Naive B cell (primary cell): ENCODE measurements at regions not wholly inside any gene's neighbourhood (a gene's known extent, or its start where the extent isn't known, plus 50 kb on each side); places are given as distances from the start of the nearest gene placed in this dataset.
A peak's percentile ranks its signal among the peaks of the same experiment; 100 is the strongest.
"Not testable (repeated sequence)": the region's sequence is repeated elsewhere in the genome, so short reads cannot be mapped to it uniquely, and the experiment has no call there.

Experiments used
- ATAC-seq, 2 donors: fragments of 150-1000 bp; cut with Tn5 transposase; 2 replicates each; pipeline ENCODE4 v1.10.0; 2021; ENCODE audit warnings: low read depth in 2 of 2, mild to moderate bottlenecking in 2 of 2, moderate library complexity in 2 of 2
- DNase-seq: peaks from one replicate; pipeline ENCODE4 v3.0.0; 2022
- H3K27ac Mint-ChIP-seq, 6 donors: one replicate each; pipeline ENCODE4 v1.8.0; 2020 to 2022; ENCODE audit warnings: mild to moderate bottlenecking in 6 of 6, mixed read lengths in 6 of 6, moderate library complexity in 5 of 6, inconsistent platforms in 2 of 6
- H3K27me3 Mint-ChIP-seq, 3 donors: one replicate each; pipeline ENCODE4 v1.8.0; 2021 to 2022; ENCODE audit warnings: mixed read lengths in 3 of 3, mild to moderate bottlenecking in 1 of 3
- H3K36me3 Mint-ChIP-seq, 2 donors: one replicate each; pipeline ENCODE4 v1.8.0; 2020 to 2022; ENCODE audit warnings: mixed read lengths in 2 of 2, inconsistent platforms in 1 of 2, mild to moderate bottlenecking in 1 of 2
- H3K4me1 Mint-ChIP-seq, 3 donors: one replicate each; pipeline ENCODE4 v1.8.0; 2020 to 2022; ENCODE audit warnings: mixed read lengths in 3 of 3, inconsistent platforms in 1 of 3, mild to moderate bottlenecking in 1 of 3, moderate library complexity in 1 of 3
- H3K4me3 Mint-ChIP-seq, 8 donors: one replicate each; pipeline ENCODE4 v1.8.0; 2020 to 2022; ENCODE audit warnings: mild to moderate bottlenecking in 8 of 8, mixed read lengths in 8 of 8, moderate library complexity in 8 of 8, inconsistent platforms in 2 of 8
- H3K9me3 Mint-ChIP-seq, 7 donors: one replicate each; pipeline ENCODE4 v1.8.0; 2020 to 2022; ENCODE audit warnings: mixed read lengths in 7 of 7, mild to moderate bottlenecking in 5 of 7, inconsistent platforms in 2 of 7, moderate library complexity in 1 of 7

DNA sequence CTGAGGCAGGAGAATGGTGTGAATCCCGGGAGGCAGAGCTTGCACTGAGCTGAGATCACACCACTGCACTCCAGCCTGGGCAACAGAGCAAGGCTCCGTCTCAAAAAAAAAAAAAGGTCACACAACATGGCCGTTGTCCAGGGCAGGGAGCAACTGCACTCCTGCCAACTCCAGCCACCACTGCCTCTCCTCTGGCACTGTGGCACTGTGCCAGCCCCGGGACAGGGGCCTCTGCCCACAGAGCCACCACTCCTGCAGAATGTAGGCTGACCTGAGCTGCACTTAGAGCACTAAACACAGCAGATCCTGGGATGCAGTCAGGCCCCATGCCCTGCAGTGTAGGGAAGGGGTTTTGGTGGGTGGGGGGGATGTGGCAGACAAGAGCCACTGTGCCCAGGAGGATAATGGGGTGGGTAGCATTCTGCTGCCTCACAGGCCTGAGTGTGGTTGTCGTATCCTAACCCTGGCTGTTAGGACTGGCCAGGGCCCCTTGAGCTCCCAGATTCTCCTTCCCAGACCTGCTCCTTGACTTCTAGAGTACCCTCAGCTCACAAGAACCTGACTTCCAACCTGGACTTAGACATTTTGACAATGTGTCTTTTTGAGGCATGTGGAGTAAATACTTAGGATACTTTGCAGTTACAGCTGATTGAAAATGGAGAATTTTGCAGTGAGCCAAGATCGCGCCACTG, 69.4 kb upstream of the SH3RF3 start:
- Mint-ChIP-seq H3K36me3 (no peaks in the 10 kb centered on the region), H3K4me3 (no peak overlapping the region), H3K27ac (peak overlapping the region in 2 of 6 donors; percentile 26 to 36), H3K27me3 (peaks cover 4 to 27% (median 11%) of the 10 kb centered on the region in 3 donors), H3K9me3 (no peaks in the 10 kb centered on the region), H3K4me1 (peaks cover 0 to 2% (median 0%) of the 10 kb centered on the region in 3 donors)
- DNase-seq (no peak), ATAC-seq (no peak)

DNA sequence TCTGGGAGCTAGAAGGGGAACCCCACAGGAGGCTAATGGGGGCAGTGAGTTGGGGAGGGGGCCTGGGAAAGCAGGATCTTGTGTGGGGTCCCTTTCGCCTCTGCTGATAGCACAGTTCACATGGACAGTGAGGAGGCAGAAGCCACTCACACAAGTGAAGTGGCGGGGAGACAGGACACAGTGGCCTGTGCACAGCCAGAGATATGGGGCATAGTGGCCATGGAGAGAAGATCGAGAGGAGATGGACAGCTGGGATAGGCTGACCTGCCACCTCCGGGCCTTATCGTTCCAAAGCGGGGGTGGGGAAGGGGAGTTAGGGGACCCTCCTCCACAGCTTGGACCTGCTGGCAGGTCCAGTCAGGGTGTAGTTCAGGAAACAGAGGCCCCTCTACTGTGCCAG, 69.8 kb upstream of the EDAR start:
- H3K27ac Mint-ChIP-seq: peak overlapping the region in 2 of 6 donors; percentile 26 to 47
- no peaks in the 10 kb centered on the region for H3K36me3 Mint-ChIP-seq
- DNase-seq (no peak), ATAC-seq (no peak)
- H3K4me3 Mint-ChIP-seq: peak overlapping the region in 2 of 8 donors; percentile 38 to 44
- peaks cover 0 to 2% (median 0%) of the 10 kb centered on the region in 3 donors for H3K4me1 Mint-ChIP-seq
- H3K27me3 Mint-ChIP-seq: peaks cover 4 to 27% (median 11%) of the 10 kb centered on the region in 3 donors
- H3K9me3 Mint-ChIP-seq: no peaks in the 10 kb centered on the region

DNA sequence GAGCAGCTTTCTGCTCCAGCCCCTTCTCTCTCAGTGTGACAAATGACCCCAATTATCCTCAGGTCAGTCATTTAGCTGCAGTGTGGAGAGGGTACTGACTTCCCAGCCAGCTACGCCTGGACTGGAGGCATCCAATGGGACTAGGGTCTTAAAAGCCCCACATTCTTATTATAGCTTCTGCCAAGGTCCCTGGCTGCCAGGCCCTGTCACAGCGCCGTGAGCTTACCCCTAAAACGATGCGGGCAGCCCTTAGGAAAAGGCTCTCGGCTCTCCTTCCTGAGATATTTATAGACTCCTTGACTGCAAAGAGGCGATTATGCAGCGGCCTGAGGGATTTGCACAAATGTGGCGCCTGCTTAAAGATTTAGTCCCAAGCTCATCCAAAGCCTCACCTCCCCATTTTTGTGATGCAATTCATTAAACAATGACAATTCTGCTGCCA, 69.2 kb upstream of the EDAR start:
- Mint-ChIP-seq H3K9me3 (no peaks in the 10 kb centered on the region), H3K27ac (no peak overlapping the region), H3K27me3 (peaks cover 4 to 27% (median 10%) of the 10 kb centered on the region in 3 donors), H3K4me1 (peaks cover 0 to 2% (median 0%) of the 10 kb centered on the region in 3 donors), H3K4me3 (no peak overlapping the region), H3K36me3 (no peaks in the 10 kb centered on the region)
- ATAC-seq (no peak), DNase-seq (no peak)

DNA sequence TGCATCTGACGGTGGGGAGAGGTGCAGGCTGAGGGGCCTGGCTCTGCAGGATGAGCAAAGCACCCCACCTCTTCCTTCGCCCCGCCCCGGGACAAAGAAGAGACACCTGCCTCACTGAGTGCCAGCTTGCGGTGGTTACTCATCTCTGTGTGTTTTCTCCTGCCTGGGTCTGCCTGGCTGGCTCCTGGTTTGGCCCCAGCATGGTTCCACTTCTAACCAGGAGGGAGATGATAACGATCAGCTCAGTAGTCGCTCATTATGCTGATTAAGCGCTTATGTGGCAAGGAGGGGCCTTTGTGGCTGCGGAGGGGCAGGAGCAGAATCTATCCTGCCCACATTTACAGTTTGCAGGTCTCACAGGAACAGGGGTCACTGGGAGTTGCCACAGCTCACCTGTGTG, 68.7 kb upstream of the EDAR start:
- no peak for ATAC-seq
- DNase-seq: no peak
- Mint-ChIP-seq H3K9me3 (no peaks in the 10 kb centered on the region), H3K4me3 (no peak overlapping the region), H3K36me3 (no peaks in the 10 kb centered on the region), H3K27me3 (peaks cover 4 to 27% (median 7%) of the 10 kb centered on the region in 3 donors), H3K27ac (no peak overlapping the region), H3K4me1 (peaks cover 0 to 2% (median 0%) of the 10 kb centered on the region in 3 donors)

DNA sequence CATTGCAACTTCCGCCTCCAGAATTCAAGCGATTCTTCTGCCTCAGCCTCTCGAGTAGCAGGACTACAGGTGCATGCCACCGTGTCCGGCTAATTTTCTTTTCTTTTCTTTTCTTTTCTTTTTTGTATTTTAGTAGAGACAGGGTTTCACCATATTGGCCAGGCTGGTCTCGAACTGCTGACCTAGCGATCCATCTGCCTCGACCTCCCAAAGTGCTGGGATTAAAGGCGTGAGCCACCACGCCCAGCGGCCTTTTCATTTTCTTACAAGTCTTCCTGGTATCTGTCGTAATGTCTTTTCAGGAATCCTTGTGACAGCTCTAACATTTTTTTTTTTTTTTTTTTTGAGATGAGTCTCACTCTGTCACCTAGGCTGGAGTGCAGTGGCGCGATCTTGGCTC, 66.4 kb upstream of the EDAR start:
- DNase-seq (no peak), ATAC-seq (no peak)
- H3K27me3 Mint-ChIP-seq: peaks cover 4 to 27% (median 7%) of the 10 kb centered on the region in 3 donors
- H3K4me3 Mint-ChIP-seq: no peak overlapping the region
- no peak overlapping the region for H3K27ac Mint-ChIP-seq
- no peaks in the 10 kb centered on the region for H3K36me3 Mint-ChIP-seq
- H3K4me1 Mint-ChIP-seq: peaks cover 0 to 2% (median 0%) of the 10 kb centered on the region in 3 donors
- no peaks in the 10 kb centered on the region for H3K9me3 Mint-ChIP-seq

DNA sequence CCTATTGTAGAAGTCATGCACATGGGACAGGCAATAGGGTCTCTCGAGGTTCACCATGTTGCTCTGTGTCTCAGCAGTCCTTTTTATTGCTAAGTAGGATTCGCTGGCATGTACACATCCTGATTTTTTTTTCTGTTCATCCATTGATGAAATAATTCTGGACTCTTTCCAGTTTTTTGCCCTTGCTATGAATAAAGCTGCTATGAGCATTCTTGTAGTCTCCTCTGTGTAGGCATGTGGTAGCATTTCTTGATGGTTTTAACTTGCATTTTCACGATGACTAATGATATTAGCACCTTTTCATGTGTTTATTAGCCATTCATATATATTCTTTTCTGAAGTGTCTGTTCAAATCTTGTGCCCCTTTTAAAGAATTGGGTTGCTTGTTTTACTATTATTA, 65.8 kb upstream of the EDAR start:
- H3K4me1 Mint-ChIP-seq: peaks cover 0 to 2% (median 0%) of the 10 kb centered on the region in 3 donors
- H3K9me3 Mint-ChIP-seq: no peaks in the 10 kb centered on the region
- no peak overlapping the region for H3K27ac Mint-ChIP-seq
- no peak overlapping the region for H3K4me3 Mint-ChIP-seq
- DNase-seq (no peak), ATAC-seq (no peak)
- peaks cover 4 to 27% (median 7%) of the 10 kb centered on the region in 3 donors for H3K27me3 Mint-ChIP-seq
- no peaks in the 10 kb centered on the region for H3K36me3 Mint-ChIP-seq

DNA sequence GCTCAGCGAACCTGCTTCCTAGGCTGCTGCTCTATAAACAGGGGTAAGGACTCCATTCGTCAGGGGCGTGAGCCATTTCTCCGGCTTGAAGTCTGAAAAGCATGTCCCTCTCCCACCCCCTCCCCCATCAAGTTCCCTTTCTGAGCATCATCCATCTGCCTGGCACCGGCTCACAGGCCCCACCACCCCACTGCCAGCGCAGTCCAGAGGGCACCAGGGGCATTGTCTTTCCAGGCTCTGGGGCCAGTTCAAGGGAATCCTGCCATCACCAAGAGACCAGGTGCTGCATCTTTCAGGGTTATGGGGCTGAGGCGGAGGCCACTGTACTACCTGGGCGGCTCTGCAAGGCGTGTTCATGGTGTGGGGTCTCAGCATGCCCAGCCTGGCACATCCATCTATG, 64.7 kb upstream of the EDAR start:
- no peak overlapping the region for H3K4me3 Mint-ChIP-seq
- no peak for ATAC-seq
- peaks cover 4 to 24% (median 5%) of the 10 kb centered on the region in 3 donors for H3K27me3 Mint-ChIP-seq
- H3K4me1 Mint-ChIP-seq: peaks cover 0 to 1% (median 0%) of the 10 kb centered on the region in 3 donors
- H3K9me3 Mint-ChIP-seq: no peaks in the 10 kb centered on the region
- no peaks in the 10 kb centered on the region for H3K36me3 Mint-ChIP-seq
- H3K27ac Mint-ChIP-seq: no peak overlapping the region
- no peak for DNase-seq

DNA sequence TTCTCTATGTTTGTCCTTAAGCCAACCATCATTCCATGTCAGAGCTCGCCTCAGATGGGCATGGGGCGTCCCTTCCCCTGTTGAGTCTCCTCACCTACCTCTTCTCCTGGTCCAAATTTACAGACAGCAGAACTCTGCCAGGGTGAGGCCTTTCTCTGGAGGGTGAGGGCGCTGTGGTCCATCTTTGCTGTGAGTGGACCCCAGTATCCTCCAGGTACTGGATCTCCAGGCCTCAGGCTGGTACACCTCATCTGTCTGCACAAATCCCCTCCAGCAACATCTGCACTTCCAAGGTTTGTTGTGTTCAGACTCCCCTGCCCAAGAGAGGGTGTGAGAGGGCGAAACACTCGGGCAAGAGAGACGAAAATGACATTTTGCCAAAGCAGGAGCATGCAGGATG, 63.9 kb upstream of the EDAR start:
- H3K27me3 Mint-ChIP-seq: peaks cover 0 to 17% (median 4%) of the 10 kb centered on the region in 3 donors
- no peaks in the 10 kb centered on the region for H3K9me3 Mint-ChIP-seq
- peak overlapping the region in 1 of 6 donors; percentile 64 for H3K27ac Mint-ChIP-seq
- no peaks in the 10 kb centered on the region for H3K4me1 Mint-ChIP-seq
- no peaks in the 10 kb centered on the region for H3K36me3 Mint-ChIP-seq
- ATAC-seq: no peak
- H3K4me3 Mint-ChIP-seq: no peak overlapping the region
- no peak for DNase-seq

DNA sequence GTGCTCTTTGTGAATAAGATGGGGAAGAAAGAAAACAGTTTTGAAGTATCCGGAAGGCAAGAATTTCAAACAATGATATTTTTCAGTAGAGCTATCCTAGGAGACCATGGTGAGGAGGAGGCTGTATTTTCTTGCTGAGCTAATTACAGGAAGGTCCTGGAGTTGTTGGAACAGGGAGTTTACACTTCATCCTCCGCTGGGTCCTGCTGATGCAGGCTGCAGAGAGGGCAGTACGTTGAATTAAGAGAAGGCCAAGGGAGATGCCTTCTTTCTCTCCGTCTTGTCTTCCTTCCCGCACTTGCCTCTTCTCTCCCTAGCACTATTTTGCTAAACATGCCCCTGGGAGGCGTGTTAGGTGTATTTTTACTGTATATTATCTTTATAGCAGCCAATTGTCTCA, 60.0 kb upstream of the EDAR start:
- no peak for DNase-seq
- Mint-ChIP-seq H3K27me3 (no peaks in the 10 kb centered on the region), H3K9me3 (no peaks in the 10 kb centered on the region), H3K4me3 (no peak overlapping the region), H3K4me1 (no peaks in the 10 kb centered on the region), H3K36me3 (no peaks in the 10 kb centered on the region), H3K27ac (no peak overlapping the region)
- ATAC-seq: no peak

DNA sequence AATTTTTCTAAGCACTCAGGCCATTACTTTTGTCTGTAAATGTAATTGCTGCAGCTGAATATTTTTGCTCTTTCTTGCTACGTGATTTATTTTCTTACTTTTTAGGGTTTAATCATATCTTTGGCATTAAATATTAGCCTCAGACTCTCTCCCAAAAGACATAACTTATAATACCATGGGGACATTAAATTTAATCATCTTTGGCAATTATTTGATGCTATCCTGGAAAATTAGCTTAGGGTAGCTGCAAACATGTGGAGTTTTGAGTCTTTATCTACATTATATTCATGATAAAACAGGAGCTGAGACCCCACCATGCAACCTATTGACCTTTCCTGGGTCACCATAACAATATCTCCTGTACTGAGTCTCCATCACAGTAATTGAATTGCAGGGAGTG, 59.1 kb upstream of the EDAR start:
- no peak for ATAC-seq
- H3K9me3 Mint-ChIP-seq: no peaks in the 10 kb centered on the region

DNA sequence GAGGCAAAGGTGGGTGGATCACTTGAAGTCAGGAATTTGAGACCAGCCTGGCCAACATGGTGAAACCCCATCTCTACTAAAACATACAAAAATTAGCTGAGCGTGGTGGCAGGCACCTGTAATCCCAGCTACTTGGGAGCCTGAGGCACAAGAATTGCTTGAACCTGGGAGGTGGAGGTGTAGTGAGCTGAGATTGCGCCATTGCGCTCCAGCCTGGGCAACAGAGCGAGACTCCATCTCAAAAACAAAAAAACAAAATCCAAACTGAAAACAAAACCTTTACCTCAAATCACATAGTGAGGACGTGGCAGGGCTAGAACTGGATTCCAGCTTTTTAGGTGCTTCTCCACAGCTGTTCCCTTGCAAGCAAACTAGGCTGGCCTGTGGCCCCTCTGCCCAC, 58.5 kb upstream of the EDAR start:
- not testable (repeated sequence) for H3K36me3 Mint-ChIP-seq, H3K27me3 Mint-ChIP-seq, DNase-seq, H3K4me3 Mint-ChIP-seq, H3K4me1 Mint-ChIP-seq, H3K9me3 Mint-ChIP-seq, ATAC-seq
- peak overlapping the region in 1 of 6 donors; percentile 49 for H3K27ac Mint-ChIP-seq

More for the DNA sequence above, 59.1 kb upstream of the EDAR start:
- Mint-ChIP-seq H3K36me3 (no peaks in the 10 kb centered on the region), H3K4me3 (no peak overlapping the region), H3K4me1 (no peaks in the 10 kb centered on the region), H3K27me3 (no peaks in the 10 kb centered on the region), H3K27ac (no peak overlapping the region)
- DNase-seq: no peak

DNA sequence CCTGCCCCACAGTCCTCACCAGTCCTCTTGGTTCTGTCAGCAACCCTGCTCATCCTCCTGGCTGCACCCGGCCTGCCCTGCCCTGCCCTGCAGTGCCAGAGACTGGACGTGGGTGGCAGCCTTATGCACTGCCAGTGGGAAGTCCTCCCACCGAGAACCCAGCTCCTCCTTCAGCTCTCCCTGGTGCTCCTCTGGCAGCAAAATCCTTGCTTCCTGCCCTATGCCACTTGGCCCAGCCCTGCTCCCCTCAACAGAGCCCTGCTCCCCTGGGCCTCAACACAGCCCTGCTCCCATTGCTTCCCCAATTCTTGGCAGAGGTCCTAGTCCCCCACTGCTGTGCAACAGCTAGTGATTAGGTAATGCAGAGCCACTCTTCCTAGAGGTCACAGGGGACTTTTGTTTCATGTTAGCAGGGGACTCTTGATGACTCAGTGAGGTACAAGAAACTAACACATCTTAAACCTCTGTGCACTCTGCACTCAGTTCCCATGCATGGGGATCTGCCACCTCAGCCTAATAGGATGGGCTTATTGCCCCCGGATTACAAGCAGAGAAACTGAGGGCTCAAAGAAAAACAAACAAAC, 58.0 kb upstream of the EDAR start:
- ATAC-seq: no peak
- H3K9me3 Mint-ChIP-seq: no peaks in the 10 kb centered on the region
- no peak overlapping the region for H3K4me3 Mint-ChIP-seq
- H3K27ac Mint-ChIP-seq: peak overlapping the region in 2 of 6 donors; percentile 42 to 49
- no peaks in the 10 kb centered on the region for H3K36me3 Mint-ChIP-seq
- no peak for DNase-seq
- H3K4me1 Mint-ChIP-seq: no peaks in the 10 kb centered on the region
- H3K27me3 Mint-ChIP-seq: no peaks in the 10 kb centered on the region

DNA sequence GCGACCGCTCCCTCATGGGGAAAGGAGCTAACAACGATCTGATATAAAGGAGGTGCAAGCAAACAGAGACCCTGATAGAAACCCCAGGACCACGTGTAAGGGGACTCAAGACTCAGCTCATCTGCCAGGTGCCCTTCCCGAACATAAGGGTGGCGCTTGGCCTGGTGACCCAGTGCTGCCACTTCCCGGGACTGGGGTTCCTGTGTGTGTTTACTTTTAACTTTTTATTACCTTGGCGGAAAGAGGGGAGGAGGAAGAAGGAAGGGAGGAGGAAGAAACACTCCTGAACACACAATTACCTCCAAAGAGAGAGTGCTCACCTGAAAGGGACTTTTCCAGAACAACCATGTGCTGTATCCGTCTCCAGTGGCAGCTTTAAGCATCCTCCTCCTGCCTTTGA, 56.5 kb upstream of the EDAR start:
- Mint-ChIP-seq H3K36me3 (no peaks in the 10 kb centered on the region), H3K4me3 (peak overlapping the region in 1 of 8 donors; percentile 36), H3K4me1 (no peaks in the 10 kb centered on the region), H3K9me3 (no peaks in the 10 kb centered on the region), H3K27me3 (no peaks in the 10 kb centered on the region), H3K27ac (no peak overlapping the region)
- ATAC-seq: no peak
- DNase-seq: no peak

DNA sequence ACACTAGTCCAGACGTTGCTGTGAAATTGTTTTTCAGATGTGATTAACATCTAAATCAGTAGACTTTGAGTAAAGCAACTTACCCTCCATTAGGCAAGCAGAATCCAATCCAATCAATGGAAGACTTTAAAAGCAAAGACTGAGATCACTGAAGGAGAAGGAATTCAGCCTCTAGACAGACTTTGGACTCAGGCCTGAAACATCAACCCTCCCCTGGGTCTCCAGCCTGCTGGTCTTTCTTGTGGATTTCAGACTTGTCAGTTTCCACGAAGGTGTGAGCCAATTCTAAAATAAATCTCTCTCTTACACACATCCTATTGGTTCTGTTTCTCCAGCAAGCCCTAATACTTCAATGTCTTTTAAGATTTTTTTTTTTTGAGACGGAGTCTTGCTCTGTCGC, 50.0 kb upstream of the EDAR start:
- no peak overlapping the region for H3K27ac Mint-ChIP-seq
- no peaks in the 10 kb centered on the region for H3K36me3 Mint-ChIP-seq
- H3K4me1 Mint-ChIP-seq: no peaks in the 10 kb centered on the region
- ATAC-seq (no peak), DNase-seq (no peak)
- H3K27me3 Mint-ChIP-seq: peaks cover 0 to 3% (median 0%) of the 10 kb centered on the region in 3 donors
- no peaks in the 10 kb centered on the region for H3K9me3 Mint-ChIP-seq
- no peak overlapping the region for H3K4me3 Mint-ChIP-seq
